Left colon (tissue), 2 donors: ENCODE measurements at regions not wholly inside any gene's neighbourhood (a gene's known extent, or its start where the extent isn't known, plus 50 kb on each side); places are given as distances from the start of the nearest gene placed in this dataset.
"Not testable (repeated sequence)": the region's sequence is repeated elsewhere in the genome, so short reads cannot be mapped to it uniquely, and the experiment has no call there.

Source experiments
- ATAC-seq: fragments of 200-7000 bp; cut with Tn5 transposase; one replicate; pipeline ENCODE4 v1.9.1; 2020; ENCODE audit warnings: mild to moderate bottlenecking, moderate library complexity
- DNase-seq, 2 donors: peaks; one replicate each; pipeline ENCODE4 v3.0.0-alpha.2; 2020
- intact Hi-C, 2 donors: fragments of 100-400 bp; cut with DNase I in 1 of 2; cut with micrococcal nuclease in 1 of 2; formaldehyde crosslinking; loops; one replicate each; pipeline versions ENCODE4 v1.11.2 to v1.14.0; 2022; cut with DNase I, micrococcal nuclease
- donor health status: DM: no; HTN: no; CAD: no.
- donor health status: DM: yes; HTN: yes; CAD: no.

DNA sequence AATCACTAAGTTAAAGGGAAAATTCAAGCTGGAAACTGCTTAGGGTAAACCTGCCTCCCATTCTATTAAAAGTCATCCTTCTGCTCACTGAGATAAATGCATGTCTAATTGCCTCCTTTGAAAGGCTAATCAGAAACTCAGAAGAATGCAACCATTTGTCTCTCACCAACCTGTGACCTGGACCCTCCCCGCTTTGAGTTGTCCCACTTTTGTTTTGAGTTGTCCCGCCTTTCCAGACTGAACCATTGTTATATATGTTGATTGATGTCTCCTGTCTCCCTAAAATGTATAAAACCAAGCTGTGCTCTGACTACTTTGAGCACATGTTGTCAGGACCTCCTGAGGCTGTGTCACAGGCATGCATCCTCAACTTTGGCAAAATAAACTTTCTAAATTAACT, 378.4 kb downstream of the KIF20B start:
- no peak for ATAC-seq
- no peak for DNase-seq
- intact Hi-C loops, result no loop called here

DNA sequence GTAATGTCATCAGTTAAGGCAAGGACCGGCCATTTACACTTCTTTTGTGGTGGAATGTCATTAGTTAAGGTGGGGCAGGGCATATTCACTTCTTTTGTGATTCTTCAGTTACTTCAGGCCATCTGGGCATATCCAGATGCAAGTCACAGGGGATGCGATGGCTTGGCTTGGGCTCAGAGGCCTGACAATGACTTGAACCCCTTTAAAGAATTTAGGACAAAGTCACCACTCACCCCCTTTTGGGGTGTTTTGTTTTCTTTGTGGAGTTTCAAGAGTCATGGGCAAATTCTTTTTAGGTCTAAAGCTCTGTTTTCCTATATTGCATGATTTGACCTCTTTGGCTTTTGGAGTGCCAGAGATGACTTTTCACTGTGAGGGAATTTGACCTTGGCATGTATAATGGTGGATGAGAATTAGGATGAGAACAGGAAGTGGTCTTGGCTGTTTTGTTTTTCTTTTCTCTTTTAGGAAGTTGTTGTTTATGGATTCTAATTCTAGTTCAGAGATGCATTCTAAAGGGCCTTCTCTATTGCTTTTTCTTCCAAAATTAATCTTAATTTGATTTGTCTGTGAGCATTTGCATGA, 385.3 kb downstream of the KIF20B start:
- intact Hi-C loops, DNase-seq, ATAC-seq: not testable (repeated sequence)

DNA sequence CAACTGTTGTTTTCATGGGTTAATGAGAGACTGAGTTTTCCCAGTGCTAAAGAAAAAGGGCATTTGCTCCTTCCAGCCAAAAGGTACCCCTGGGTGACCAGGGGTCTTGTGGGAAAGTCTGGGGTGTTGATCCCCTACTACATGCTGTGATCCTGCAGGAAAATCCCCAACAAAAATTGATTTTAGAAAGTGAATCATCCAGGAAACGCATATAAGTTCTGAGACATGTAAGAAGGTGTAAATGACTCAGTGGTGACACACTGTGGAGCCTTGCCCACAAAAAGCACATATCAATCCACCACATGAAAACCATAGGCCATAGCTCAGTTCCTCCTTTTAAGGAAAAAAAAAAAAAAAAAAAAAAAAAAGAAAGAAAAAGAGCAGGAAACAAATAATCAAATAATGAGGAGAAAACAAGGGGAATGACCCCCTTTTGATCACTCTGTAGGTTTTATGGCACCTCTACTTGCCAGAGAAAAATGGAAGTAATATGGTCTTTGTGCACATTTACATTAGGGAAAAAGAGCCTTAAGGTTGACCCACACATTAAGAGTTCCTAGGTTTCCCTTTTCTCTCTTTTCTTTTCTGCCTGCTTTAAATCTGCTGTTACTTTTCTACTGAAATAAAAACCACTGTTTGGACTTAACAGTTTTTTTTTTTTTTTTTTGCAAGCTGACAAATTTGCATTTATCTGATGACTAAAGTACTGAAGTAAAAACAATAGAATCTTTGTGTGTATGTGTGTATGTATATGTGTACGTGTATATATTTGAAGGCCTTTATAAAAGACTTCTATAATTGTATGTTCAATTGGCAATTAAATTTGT, 386.0 kb downstream of the KIF20B start:
- DNase-seq (no peak), ATAC-seq (no peak)
- intact Hi-C loops, result no loop called here

DNA sequence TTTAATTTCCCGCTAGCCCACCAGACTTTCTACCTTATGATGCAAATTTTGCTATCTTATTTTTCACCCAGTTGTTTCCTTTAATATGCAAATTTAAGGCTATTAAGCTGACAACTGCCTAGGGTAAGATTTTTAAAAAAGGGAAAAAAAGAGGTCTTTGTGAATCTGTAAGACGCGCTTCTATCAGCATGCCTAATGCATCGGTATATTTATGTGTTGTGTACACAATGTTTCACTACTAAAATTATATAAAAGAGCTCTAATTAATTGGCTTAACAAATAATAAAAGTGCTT, 386.6 kb downstream of the KIF20B start:
- no peak for DNase-seq
- no peak for ATAC-seq
- intact Hi-C loops, result no loop called here

DNA sequence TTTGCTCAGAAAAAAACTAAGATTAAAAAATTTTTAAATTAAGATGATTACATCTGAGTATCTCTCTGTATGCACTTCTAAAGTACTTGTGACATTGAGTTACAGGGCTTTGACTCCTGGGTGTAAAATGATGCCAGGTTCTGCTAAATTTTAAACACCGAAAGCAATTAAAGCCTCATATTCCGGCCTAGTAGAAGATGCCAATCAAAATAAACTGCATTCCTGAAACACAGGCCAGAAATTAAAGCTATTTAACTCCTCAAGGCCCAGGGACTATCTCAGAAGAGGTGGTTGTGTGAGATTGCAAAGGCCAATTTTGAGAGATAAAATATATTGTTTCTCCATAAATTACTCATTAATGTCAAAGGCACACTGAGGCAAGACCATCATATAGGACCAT, 388.3 kb downstream of the KIF20B start:
- ATAC-seq (no peak), DNase-seq (no peak)
- intact Hi-C loops, result no loop called here

DNA sequence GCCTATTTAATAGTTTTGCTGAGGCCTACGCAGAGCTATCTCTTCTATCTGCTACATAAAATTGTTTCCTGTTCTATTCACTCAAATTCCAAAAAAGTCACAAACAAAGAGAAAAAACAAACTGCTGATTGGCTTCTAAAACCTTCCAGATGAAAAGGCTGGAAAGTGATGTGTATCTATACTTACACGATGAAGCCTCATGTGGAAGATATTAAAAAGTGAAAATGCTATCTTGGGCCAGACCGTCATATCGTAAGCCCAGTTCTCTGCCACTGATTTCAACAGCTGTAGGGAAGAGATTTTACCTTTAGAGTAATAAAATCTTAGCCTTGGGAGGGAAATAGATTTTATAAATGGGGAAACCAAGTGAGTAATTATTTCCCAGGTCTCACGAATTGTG, 394.8 kb downstream of the KIF20B start:
- ATAC-seq (no peak), DNase-seq (no peak)
- intact Hi-C loops, result no loop called here

DNA sequence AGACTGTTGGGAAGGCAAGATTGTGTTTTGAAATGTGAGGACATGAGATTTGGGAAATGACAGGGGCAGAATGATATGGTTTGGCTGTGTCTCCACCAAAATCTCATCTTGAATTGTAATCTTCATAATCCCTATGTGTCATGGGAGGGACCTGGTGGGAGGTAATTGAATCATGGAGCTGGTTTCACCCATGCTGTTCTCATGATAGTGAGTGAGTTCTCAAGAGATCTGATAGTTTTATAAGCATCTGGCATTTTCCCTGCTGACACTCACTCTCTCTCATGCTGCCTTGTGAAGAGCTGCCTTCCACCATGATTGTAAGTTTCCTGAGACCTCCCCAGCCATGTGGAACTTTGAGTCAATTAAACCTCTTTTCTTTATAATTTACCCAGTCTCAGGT, 406.2 kb downstream of the KIF20B start:
- ATAC-seq, DNase-seq, intact Hi-C loops: not testable (repeated sequence)

DNA sequence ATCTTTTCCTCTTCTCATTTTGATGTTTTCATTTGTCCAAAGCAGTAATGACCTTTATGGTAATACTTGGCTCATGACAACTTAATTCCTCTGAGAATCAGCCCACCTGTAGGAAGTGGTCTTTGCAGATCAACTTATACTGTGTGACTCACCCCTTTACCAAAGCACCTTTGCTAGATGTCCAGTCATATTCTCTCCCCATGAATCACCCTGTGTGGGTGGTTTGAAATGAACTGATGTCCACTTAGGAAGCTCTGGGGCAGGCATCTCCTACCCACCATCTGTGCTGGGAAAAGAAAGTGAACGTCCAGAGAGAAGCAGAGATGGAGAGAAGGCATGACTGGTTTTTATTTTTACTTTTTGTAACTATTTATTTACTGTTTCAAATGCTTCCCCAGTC, 410.3 kb downstream of the KIF20B start:
- no peak for ATAC-seq
- no peak for DNase-seq
- intact Hi-C loops, result no loop called here

DNA sequence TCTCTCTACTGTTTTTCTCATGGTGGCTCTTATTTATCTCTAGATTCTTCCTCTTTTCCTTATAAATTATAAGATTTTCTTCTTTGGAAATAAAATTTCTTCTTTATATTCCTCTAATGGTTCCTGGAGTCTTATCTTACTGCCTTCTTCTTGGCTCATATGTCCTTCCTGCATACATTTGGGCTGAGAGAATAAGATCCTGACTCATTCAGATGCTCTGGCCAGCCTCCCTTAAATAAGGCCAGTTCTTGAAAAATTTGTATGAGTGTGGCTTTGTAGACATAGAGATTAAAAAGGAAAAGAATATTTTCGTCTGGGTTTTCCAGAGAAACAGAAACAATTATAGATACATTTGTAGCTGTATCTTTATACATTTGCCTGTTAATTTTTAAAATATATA, 411.3 kb downstream of the KIF20B start:
- intact Hi-C loops, result no loop called here
- no peak for DNase-seq
- ATAC-seq, result no peak

DNA sequence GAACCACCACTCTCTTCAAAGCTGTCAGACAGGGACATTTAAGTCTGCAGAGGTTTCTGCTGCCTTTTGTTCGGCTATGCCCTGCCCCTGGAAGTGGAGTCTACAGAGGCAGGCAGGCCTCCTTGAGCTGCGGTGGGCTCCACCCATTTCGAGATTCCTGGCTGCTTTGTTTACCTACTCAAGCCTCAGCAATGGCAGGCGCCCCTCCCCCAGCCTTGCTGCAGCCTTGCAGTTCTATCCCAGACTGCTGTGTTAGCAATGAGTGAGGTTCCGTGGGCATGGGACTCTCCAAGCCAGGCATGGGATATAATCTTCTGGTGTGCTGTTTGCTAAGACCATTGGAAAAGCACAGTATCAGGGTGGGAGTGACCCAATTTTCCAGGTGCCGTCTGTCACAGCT, 417.2 kb downstream of the KIF20B start:
- not testable (repeated sequence) for DNase-seq

DNA sequence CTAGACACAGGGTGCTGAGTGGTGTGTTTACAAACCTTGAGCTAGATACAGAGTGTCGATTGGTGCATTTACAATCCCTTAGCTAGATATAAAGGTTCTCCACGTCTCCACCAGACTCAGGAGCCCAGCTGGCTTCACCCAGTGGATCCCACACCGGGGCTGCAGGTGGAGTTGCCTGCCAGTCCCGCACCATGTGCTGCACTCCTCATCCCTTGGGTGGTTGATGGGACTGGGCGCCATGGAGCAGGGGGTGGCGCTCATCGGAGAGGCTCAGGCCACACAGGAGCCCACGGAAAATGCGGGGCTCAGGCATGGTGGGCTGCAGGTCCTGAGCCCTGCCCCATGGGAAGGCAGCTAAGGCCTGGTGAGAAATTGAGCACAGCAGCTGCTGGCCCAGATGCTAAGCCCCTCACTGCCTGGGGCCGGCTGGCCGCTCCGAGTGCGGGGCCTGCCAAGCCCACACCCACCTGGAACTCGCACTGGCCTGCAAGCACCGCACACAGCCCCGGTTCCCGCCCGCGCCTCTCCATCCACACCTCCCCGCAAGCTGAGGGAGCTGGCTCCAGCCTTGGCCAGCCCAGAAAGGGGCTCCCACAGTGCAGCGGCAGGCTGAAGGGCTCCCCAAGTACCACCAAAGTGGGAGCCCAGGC, 418.4 kb downstream of the KIF20B start:
- not testable (repeated sequence) for DNase-seq, ATAC-seq

More for the DNA sequence above, 417.2 kb downstream of the KIF20B start:
- ATAC-seq, intact Hi-C loops: not testable (repeated sequence)

DNA sequence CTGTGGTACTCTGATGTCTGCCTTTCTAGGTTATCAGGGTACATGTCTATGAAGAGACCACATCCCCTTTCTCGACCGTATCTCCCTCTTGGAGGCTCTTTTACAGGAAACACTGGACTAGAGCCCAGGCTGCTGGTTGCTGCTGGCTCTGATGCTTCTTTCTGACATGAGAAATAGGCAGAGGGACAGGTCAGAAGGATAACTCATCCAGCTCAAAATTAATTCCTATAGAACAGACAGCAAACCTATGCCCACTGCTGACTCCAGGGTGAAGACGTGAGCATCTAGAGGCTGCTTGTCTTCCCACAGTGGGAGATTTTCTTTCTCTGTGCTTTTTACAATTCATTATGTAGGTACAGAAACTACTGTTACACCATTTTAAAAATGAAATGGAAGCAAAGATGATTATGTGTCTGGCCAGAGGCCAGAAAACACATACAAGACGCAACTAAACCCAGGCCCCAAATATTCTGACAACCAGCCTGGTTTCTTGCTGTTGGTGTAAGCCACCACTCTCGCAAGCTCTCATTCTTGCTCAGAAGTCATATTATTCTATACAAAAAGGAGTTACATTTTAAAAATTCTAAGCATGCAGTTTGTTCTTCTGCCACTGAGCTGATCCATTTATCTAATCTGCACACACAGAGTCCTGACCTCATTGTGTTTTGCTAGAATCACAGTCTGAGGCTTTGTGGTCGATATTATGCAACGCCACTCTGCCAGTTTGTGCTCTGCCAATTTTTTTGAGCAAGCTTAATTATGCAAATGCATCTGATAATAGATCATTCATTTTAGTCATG, 424.3 kb downstream of the KIF20B start:
- ATAC-seq (no peak), DNase-seq (no peak)
- intact Hi-C loops, result no loop called here

More for the DNA sequence above, 418.4 kb downstream of the KIF20B start:
- intact Hi-C loops, result not testable (repeated sequence)

DNA sequence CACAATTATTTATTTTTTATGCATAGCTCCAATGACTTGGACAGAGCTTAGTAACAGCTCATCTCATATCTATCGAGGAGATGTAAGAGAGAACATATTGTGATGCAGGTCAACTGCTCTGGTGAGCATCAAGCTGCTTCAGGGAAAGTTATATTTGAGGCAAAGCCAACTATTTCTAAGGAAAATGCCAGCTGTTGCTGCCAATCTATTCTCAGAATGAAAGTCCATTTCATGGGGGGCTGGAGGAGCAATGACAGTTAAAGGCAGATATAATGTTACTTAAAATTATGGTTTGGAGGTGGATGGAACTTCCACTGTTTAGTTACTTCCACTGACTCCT, 424.8 kb downstream of the KIF20B start:
- intact Hi-C loops, result no loop called here
- ATAC-seq (no peak), DNase-seq (no peak)

DNA sequence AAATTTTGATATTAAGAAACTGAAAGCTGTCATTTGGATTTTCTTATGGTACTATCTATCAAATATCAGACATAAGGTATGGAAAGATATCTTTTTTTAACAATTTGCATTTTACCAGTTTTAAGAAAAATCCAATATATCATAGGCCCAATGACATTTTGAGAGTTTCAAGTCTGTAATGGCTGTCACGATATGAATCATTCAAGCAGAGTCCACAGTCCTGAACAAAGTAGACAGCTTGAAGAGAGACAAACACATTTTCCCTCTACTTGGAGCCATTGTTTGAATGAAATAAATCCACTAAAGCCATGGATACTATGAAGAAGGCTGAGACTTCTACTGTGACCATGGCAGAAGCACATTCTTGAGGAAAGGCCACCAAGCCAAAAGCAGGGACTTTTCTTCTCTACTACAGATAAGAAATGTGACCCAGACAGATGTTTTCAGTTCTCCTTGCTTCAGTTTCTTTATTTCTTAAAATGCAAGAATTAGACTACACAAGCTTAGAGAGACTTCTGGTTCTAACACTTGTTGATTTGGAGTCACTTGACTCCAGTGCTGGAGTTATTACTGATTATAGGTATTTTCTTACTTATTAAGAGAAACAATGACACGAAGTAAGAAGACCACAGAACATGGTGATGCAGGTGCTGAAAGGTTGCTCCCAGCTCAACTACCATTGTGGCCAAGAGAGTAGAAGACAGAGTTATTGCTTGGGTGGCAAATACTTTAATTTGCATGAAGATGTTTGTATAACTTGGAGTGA, 429.1 kb downstream of the KIF20B start:
- ATAC-seq, result no peak
- intact Hi-C loops, result no loop called here
- no peak for DNase-seq

DNA sequence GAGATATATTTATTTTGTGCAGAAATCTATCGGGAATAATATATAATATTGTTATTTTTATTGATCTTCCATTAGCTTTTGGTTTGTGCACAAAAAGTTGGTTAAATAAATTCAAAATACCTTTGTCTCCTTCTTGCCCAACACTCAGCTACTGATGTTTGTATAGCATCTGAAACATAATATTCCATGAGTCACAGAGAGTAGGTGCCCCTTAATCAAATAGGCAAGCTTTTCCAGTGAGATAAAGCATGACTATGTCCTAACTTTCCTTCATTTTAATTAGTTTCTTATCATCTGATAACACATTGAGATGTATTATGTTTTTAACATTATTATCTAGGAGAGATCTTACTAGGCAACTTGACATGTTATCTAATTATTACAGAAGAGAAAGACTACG, 432.2 kb downstream of the KIF20B start:
- no peak for ATAC-seq
- DNase-seq, result no peak
- intact Hi-C loops, result no loop called here

DNA sequence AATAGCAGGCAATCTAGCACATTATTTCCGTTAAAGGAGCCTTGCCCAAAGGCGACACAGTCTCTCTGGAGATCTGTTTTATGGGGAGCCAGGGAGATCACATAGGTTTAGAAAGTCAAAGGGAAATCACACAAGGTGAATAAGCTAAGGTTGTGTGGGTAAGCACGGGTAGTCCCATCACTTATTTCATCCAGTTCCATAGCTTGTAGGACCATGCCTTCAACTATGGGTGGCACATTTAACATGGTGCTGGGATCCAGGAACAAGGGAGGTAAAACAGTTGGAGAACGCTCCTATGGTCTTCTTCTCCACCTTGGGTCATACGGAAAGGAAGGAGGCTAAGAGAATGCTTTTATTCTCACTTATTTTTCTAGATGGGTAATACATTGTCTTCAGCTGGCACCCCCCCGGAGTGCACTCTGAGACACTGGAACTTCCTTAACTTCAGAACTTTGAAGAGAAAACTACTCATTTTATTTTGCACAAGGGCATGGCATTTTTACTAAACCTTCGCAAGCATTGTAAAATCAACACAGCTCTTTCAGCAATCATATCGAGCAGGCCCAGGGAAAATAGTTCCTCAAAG, 435.4 kb downstream of the KIF20B start:
- no peak for DNase-seq
- no peak for ATAC-seq
- intact Hi-C loops, result no loop called here

DNA sequence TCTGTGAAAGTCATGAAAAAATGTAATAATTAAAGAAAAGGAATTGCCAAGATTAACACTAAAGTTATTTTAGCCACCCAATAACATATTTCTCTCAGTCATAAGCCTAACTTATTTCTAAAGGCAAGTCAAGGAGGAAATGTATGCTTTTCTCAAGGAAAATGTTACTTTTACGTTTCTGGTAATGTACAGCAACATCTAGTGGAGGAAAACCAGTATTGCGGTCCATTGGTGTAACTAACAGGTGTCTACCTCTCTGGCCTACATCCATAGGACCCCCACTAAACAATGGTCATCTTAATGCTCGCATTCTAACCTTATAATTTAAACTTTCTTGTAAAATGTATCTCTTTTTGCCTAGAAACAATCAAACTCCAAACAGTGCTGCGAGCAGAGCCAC, 437.5 kb downstream of the KIF20B start:
- no peak for ATAC-seq
- no peak for DNase-seq

DNA sequence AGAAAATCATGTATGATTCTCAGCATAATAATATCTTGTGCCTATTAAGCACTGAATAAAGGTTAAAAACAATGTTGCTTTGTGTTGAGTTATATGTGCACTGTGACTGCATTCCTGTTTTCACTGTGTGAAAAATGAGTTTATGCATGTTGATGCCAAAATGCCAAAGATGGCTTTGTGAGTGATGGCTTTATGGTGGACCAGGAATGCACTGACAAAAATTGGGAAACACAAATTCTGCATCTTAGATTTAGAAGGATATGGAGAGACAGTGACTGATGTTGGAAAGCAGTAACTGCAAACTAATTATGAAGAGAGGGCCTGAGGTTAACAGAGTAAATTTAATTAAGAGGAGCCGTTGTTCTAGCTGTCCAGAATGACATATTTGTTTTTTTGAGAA, 440.4 kb downstream of the KIF20B start:
- no peak for ATAC-seq
- intact Hi-C loops, result no loop called here
- DNase-seq, result no peak

More for the DNA sequence above, 437.5 kb downstream of the KIF20B start:
- intact Hi-C loops, result no loop called here

DNA sequence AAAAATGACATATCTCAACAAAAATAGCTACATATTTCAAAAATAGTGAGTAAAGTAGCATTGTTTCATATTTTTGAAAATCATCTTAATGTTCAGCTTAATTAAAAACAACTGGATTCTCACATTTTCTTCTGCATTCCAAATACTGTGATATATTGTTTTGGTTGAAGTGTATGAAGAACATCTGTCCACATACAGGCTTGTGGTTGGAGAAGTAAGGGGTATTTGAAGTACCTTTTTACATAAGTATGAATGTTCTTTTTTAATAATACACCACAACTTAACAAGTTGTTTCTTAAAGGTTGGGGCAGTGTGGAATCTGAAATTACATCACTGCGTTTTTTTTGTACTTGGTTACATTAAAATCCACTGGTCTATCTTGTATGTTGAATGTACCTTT, 442.5 kb downstream of the KIF20B start:
- DNase-seq, result no peak
- ATAC-seq, result no peak
- intact Hi-C loops, result no loop called here
